Stimulated activated CD4-positive, alpha-beta T cell treated with anti-CD3 and anti-CD28 coated beads, Interleukin-2, amount 100 ng/mL, for 24 hours (primary cell): ENCODE measurements at regions not wholly inside any gene's neighbourhood (a gene's known extent, or its start where the extent isn't known, plus 50 kb on each side); places are given as distances from the start of the nearest gene placed in this dataset.
"Not testable (repeated sequence)": the region's sequence is repeated elsewhere in the genome, so short reads cannot be mapped to it uniquely, and the experiment has no call there.

Experiments
- DNase-seq, 2 donors: peaks; one replicate each; pipeline ENCODE4 v3.0.0-alpha.2; 2020

DNA sequence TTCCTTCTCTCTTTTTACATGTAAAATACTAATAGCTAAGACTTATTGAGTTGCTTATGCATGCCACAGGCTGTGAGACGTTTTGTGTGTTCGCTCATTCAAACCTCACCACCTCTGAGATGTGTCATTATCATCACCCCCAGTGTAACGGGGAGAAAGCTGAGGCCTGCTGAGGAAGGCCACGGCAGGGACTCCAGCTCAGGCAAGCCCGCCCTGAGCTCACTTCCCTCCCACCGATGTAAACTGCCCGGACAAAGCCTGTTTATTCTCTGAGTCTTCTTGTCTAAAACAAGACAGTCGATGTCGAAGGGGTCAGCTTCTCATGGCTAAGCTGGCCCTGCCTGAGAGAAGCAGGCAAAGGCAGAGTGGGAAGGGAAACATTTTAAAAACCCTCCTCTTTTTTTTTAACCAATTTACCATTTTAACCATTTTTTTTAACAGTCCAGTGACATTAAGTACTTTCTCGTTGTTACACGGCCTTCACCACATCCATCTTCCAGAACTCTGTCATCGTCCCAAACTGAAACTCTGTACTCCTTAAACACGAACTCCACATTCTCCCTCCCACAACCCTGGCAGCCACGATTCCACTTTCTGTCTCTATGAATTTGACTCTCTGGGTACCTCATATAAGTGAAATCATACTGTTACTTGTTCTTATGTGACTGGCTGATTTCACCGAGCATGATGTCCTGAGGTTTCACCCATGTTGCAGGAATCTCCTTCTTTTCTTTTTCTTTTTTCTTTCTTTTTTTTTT, 204.8 kb upstream of the GALNT2 start:
- DNase-seq, result no peak

DNA sequence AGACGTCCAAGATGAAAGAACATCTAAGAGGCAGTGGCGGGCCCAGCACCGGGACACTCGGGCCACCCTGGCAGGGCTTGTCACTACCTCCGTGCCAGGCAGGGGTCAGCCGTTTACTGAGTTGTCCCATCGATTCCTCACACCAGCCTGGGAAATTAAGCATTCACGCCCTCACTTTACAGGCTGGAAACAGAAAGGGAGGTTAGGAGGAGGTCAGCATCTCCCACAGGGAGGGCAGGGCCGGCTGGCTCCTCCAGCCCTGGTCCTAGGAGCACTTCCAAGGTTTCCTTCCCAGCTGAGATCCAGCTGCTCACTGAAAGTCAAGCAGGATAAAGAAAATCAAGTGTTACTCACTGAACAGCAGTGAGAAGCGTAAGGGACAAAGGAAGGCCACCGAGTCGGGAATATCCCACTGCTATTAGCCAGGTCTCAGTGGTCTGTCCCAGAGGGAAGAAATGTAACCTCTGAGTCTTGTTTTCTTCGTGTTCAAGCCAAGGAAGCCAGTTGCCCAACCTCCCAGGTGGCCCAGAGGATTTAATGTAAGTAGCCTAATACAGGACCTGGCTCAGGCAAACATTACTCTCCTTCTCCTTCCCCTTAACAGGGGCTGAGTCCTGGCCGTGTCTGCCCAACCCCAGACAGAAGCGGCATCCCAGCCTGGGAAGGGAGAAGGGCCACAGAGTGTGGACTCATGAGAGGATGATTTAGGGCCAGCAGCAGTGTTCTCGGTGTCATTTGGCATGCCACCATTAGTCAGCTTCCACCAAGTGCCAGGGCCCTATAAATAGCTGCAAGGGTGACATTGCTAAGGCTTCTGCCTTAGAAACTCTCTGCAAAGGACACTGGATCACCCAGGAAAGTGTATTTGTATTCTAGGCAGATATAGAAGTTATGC, 203.1 kb upstream of the GALNT2 start:
- DNase-seq, result no peak

DNA sequence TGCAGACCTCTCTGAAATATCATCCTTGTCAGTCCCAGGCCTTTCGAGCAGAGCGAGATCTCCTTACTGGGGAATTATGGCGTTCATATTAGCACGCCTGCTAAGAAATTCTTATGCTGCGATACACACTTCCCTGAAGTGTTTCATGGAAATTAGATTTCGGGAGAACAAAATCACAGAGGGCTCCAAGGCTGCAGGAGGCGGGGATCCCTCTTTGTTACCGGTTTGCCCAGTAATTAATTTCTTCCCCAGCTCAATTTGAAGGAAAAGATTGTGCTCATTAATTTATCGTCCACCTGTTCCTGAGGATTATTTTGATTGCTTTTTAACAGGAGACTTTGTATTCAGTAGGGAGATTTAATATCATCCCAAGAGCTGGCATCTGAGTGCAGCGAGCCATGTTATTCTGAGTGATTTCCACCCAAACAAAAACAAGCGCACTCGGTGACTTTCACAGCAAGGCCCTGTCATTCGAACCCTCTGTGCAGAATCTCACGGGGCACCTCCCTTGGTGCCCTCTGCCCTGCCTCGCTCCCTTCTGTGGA, 202.3 kb upstream of the GALNT2 start:
- DNase-seq, result no peak

DNA sequence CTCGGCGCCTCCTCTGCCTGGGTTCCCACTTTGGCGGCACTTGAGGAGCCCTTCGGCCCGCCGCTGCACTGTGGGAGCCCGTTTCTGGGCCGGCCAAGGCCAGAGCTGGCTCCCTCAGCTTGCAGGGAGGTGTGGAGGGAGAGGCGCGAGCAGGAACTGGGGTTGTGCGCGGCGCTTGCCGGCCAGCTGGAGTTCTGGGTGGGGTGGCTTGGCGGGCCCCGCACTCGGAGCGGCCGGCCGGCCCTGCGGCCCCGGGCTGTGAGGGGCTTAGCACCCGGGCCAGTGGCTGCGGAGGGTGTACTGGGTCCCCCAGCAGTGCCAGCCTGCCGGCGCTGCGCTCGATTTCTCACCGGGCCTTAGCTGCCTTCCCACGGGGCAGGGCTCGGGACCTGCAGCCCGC, 201.7 kb upstream of the GALNT2 start:
- not testable (repeated sequence) for DNase-seq

DNA sequence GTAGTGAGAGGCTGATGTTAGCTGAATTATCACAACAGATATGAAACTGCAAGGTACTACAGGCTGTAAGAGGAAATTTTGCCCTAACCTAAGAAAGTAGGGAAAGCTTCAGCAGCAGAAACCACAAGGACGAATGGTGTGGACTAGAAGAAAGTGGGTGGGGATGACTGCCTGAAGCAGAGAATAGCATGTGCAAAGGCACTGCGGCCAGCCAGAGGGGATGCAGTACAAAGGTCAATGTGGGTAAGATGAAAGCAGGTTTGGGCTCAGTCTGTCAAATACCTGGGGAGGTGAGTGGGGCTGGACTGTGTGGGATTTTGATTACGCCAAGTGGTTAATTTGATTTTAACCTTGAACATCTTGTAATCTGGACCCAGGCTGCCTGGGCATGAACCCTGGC, 199.3 kb upstream of the GALNT2 start:
- DNase-seq, result no peak

DNA sequence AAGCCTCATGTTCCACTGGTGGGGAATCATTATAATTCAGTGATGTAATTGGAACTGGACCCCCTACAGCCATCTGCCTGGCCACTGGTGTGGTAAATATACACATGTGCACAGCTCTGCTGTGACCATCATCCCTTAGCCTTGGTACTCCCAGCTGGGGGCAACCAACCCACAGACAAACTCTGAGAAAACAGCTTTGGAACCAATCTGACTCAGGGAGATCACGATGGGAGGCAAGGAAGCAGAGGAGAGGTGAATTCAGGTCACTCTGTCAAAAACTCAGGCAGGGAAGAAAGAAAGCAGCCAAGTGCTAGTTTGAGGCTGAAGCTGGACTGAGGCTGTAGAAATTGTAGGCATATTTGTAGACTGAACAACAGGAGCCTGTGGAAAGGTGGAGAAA, 197.8 kb upstream of the GALNT2 start:
- DNase-seq, result no peak

DNA sequence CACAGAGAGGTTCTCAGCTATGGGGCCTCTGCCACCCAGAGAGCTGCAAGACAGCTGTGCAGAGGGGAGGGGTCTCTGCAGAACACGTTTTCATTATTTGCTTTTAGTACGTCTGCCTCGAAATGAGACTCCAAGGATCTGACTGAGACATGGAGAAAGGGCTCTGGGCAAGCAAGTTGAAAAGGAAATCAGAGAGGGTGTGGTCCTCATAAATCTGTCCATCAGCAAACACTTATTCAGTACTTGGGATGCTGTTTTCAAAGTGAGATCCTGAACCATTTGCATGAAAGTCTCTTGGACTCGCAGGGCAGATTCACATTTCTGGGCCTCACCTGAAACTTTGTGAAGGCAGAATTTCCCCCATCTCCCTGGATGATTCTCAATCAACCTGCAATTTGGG, 197.4 kb upstream of the GALNT2 start:
- no peak for DNase-seq

DNA sequence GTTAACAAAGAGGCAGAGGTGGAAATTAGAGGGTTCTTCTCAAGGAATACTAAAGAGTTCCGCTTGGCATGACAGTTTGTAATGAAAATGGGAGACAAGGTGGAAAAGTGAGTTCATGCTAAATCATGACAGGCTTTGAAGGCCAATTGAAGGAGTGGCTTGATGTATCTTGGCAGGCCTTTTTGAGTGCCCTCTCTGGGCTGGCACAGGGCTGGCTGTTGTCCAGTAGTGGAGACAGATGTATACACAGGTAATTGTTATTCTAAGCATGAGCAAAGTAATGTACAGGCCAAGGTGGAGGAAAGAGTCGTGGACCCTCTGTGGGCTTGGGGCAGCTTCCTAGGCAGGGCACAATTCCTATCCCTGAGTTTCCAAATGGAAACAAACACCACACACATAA, 196.7 kb upstream of the GALNT2 start:
- no peak for DNase-seq

DNA sequence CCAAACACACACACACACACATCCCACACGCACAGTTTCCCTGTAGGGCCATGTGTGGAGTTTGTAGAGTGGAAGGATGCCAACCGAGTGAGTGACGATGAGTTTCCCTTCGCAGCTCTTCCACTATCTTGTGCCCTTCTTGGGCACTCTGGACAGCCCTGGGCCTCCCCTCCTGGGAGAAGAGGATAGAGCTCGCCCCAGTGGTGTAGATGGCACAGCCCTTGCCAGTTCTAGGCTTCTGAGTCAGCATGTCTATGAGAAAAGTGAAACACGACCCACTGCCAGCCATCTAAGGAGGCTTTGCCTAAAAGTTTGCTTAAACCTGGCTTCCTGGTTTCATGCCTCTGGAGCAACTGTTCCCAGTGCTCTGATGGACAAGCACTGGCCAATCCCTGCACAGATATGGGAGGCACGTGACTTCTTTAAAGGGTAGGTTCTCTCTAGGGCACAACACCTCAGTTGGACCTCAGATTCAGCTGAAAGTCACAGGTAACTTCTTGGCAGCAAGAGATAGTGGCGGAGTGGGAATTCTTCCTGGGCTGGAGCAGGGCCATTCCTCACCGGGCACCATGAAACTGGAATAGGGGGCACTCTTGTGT, 195.9 kb upstream of the GALNT2 start:
- no peak for DNase-seq

DNA sequence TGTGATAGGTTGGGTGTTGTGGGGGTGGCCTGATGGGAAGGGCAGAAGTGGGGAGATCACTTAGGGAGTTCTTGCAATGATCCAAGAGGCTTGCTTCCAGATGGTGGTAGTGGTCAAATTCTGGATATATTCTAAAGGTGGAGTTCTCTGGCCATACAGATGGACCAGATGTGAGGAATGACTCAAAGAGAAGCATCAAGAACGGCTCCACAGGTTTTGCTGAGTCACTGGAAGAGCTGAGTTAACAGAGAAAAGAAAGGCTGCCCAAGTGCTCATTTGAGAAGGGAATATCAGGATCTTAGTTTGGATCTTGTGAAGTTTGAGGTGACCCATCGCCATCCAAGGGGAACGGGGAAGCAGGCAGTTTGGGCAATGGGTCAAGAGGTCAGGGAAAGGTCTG, 192.9 kb upstream of the GALNT2 start:
- no peak for DNase-seq

DNA sequence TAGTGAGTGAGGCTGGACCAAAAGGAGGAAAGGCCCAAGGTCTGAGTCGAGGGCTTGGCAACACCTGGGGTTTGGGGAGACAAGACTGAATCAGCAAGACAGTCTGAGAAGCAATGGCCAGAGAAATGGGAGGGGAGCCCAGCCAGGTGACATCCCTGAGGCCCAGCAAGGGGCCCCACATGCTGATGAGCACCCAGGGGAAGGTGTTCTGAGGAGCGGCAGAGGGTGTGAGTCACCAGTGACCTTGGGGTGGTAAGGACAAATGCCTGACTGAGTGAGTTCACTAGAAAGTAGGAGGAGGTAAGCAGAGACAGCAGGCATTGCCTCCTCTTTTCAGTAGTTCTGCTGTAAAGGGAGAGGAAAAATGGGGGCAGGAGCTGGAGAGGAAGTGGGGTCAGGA, 192.4 kb upstream of the GALNT2 start:
- peak in 1 of 2 donors; percentile 9 for DNase-seq

DNA sequence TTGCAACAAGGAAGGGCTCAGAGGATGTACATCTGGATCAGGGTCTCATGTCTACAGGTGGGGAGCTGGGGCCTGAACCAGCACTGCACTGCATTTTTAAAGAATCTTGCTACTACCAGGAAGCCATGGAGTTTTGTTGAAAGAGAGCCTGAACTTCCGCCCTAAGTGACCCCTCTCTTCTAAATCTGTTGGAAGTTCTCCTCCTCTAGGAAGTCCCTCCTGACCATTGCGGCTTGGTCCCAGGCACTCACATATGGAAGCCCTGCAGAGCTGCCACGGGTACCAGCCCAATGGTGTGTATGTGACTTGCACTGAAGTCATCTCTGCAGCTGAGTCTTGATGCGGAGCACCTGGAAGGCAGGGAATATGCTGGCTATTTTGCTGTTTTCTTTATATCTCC, 192.0 kb upstream of the GALNT2 start:
- DNase-seq, result no peak

DNA sequence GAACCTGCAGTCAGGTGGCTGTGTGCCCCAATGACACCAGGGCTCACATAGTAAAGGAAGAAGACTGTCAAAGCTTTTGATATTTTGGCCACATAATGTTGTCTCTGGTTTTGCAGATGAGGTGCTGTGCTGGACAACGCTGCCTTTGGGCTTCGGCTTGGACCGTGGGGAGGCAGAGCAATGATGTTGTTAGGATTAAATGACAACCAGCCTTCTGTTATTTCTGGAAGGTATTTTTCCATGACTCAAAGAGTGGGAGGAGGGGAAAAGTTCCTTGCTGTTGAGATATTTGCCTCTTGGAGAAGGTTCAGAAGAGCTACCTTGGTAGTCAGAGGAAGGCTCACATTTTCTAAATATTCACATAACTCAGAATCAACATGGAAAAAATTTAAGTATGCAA, 187.3 kb upstream of the GALNT2 start:
- no peak for DNase-seq

DNA sequence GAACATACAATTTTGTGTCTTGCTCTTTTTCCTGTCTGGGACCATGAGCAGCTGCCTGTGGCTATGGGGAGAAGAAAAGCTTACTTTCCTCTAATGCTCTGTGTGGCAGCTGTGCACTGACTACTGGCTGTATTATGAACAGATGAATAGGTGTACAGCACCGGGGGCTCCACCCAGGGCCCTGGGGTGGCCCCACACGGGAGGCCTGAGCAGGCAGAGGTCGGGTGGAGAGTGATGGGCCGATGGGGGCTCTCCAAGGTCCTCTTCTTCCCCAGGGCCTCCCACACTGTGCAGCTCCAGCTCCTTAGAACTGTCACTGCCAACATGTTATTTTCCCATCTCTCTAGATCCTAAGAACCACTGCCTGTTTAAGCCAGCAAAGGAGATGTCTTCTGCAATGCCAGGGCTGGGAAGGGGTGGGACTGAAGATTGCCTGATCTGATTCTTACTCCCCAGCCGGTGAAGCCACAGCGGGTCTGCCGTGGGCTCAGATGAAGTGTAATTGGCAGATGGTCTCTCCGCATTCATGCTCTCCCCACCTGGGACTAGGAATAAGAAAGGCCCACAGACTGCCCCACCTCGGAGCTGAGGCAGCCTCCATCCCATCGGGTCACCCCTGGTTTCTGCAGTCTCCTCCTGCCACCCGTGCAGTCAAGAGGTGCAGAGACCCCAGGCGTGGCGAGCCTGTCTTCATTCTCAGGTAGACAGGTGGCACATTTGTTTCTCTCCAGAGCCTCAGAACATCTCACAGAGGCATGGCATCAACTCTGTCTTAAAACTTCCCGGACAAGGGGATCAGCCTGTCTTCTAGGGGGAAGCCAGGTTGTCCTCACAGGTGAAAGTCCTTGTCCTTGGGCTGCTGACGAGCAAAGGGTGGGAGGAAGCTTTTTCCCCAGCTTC, 186.5 kb upstream of the GALNT2 start:
- DNase-seq, result no peak

DNA sequence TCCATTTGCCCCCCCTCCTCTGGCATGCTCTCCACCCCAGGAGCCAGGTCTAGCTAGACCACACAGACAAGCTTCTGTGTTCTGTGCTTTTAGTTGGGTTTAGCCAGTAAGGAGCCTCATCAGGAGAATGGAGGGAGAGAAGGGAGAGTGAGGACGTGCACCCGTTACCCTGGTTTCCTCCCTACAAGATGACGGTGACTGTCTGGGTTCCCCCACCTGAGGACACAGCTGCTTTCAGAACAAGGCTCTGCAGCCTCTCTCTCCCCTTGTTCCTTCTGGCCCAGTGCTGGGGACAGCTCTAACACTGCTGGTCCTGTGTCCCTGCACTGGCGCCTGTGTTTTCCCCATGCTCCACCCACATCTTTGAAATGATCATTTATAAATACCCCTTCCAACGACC, 184.4 kb upstream of the GALNT2 start:
- DNase-seq, result no peak

DNA sequence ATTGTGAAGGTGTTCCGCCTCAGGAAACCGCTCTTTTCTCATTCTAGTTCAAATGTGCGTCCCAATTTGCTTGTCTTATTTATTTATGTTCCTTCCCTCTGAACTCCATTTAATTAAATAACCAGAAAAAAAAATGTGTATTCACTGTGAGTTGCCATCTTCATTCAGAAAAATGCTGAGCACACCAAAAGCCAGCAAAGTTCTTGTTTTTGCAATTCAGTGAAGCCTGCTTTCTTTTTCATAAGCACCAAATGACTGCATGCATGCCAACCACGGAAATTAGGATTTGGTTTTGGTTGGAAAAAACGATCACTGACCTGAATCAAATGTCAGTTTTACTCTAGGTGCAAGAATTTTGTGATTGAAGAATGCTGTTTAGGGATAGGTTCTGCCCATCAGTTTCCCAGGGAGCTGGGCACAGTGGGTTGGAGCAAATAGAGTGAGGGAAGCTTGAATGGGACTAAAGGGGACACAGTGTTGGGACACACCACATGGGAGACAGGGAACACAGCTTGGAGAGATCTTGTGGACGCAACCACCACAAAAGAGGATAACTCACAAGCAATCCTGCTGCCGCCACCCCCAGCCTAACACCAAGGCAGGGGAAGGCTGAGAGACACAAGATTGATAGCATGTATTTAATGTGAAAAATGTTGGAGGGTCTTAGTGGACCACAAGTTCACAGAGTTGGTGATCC, 183.4 kb upstream of the GALNT2 start:
- no peak for DNase-seq

DNA sequence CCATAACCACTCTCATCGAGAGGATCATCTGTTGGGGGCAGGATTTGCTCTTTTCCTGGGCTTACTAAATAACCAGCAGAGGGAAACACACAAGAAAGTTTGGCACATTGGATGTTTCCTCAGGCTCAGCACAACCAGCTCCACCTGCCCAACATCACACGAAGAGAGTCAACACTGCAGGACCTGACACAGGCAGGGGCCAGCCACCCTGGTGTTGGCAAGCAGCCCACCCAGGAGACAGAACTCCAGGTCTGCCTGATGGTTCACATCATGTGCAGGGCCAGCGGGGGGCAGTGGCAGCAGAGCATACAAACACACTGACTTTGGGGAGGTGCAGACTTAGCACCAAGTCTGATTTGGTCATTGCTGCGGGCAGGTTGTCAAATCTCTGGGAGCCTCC, 182.3 kb upstream of the GALNT2 start:
- no peak for DNase-seq

DNA sequence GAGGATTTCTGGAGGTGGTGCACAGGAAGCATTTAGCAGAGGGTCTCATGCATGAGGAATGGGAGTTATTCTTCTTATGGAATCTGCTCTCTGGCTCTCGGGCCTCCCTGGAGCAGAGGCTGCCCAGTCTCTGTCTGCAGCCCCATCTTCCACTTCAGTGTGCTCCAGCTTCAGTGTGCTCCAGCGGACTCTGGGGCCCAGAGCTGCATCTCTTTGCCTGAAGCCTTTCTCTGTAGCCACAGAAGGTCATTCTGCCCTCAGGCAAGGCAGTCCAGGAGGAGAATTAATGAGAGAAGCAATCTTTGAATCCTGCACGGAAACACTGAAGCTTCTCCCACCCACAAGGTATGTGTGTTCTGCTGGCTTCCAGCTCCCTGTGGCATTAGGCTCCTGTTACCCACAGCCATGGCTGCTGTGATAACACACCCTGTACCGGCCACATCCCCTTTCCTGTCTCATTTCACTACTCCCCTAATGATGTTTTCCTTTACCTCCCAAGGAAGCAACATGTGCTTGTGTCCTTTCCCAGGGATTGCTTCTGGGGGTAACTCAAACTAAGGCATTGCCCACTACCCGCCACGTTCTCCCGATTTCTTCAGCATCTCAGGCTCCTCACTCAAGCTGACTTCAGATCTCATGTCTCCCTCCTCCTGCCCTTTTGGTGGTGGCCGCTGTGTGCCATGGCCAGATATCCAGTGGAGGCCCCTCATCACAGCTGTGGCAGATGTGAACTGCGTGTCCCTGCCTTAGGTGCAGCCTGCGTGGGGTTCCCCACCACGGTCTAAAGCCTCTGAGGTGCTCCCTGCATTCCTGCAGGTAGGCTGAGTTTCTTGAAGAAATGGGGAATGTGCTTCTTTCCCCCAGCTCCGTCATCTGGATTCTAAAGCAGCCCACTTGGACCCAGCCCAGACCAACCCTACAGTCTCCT, 181.2 kb upstream of the GALNT2 start:
- no peak for DNase-seq

DNA sequence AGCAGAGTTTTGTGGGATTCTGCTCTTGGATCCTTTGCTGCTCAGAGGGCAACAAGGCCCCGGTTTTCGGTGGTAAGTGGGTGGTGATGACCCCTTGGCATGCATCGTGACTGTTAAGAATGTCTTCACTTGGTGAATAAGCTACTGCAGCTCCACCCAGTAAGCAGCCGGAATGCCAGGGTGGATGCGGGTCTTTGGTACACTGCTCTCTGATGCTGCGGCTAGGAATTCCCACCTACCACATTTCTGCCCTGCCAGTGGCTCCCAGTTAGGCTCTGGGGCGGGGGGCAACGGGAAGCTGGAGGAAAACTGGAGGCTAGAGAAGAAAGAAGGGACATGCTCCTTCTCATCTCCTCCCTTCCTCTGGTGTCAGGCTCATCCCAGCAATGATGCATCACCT, 180.4 kb upstream of the GALNT2 start:
- DNase-seq, result no peak

DNA sequence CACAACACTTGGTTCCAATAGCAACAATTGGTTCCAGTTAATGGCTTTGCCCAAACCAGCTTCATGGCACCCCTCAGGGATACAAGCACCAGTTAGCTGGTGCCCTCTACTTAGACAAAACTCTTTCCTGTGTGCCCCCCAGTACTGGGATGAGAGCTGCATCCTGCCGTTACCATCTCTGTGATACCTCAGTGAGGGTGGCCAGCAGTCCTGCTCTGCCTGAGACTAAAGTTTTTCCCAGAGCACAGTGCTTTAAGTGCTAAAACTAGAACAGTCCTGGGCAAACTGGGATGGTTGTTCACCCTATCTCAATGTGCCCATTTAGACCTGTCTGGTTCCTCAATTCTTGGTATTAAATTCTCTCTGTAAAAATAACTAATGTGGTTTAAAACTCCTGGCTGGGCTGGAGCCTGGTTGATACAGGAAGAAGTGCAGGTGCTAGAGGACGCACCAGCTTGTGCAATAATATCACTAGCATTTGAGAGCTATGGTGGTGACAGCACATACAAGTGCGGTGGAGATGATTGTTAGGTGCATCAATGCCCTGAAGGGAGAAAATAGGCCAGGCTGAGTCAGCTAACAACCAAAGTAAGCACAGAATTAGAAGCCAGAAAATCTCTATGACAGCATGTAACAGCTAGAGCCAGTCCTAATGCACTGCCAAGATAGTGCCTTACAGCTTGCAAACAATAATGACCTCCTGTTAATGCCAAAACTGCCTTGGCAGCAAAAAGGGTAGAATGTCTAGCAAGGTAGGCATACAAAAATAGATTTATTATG, 179.8 kb upstream of the GALNT2 start:
- no peak for DNase-seq
